GM21619 (cell line): ENCODE measurements at regions not wholly inside any gene's neighbourhood (a gene's known extent, or its start where the extent isn't known, plus 50 kb on each side); places are given as distances from the start of the nearest gene placed in this dataset.

Source experiments
- ATAC-seq: cut with Tn5 transposase; IDR thresholded peaks from one replicate; pipeline ENCODE4 v1.9.1; 2021; ENCODE audit not compliant: unreplicated experiment

DNA sequence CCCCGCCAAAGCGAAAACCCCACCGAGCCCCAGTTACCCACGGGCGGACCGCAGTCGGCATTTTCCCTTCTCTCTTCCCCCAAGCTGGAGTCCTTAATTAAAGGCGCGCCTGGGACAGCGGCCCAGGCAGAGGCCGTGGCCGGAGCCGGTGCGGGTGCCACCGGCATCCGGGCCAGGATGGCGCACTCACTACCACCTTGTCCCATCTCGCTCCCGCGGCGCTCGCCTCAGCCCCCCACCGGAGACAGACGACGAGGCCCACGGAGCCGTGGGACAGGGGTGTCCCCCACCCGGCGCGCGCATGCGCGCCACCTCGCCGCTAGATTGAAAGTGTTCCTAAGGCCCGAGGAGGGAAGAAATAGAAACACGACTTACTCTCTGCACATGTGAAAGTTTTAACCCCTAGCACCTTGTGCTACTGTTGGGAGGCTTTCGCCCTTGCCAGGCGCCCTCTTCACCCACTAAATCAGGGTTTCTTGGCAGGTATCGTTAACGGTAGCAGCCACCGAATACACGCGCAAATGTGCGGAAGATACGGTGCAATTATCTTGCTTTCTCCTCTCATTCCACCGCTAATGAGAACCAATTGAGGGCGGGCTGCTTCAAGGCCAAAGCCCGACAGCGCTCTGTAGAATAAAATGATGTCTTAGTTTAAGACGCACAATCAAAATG is 64.3 kb upstream of the CCDC160 start:
- no peak for ATAC-seq

DNA sequence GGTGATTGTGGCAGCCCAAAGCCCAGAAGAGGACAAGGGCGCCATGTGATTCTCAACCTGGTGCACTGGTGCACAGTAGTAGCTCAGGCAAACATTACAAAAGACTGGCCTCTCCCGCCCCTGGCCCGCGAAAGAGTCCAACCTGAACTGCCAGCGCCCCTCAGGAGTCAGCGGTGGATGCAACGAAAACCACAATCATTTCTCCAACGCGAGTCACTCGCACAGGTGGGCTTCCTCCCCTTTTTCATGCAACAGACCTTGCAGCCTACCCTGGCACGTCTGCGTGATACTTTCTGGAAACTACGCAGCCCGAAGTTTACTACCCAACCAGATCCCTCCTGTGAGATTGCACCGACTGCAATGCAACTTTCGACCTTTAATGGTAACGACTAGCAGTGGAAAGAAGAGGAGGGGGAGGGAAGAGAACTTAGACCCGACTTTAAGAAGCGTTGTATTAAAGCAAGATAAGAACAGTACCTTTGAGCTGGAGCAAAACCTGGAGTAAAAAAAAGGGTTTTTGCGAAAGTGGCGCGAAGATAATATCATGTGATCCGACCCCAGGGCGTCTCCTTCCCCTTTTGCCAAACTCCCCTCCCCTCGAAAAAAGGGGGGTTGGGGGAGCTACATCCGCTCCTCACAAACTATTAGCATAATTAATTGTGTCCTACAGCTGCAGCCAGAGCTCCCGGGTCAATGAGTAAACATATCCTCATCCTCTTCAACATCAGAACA is 63.3 kb upstream of the CCDC160 start:
- no peak for ATAC-seq

DNA sequence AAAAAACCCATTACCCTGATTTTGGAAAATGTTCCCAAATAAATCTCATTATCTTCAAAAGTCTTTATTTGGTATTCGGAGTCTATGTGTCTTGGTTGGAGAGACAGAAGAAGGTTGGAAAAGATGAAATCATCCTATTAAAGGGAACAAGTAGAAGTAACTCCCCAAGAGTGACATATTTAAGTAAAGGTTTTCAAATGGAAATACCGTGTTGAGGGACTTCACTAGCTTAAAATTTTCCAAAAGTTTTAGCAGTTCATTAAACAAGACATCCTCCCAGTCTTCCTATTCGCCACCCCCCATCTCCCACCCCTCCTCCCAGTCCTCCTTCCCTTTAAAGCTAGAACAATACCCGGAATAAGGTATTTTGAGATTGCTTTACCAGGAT is 62.7 kb upstream of the CCDC160 start:
- no peak for ATAC-seq

DNA sequence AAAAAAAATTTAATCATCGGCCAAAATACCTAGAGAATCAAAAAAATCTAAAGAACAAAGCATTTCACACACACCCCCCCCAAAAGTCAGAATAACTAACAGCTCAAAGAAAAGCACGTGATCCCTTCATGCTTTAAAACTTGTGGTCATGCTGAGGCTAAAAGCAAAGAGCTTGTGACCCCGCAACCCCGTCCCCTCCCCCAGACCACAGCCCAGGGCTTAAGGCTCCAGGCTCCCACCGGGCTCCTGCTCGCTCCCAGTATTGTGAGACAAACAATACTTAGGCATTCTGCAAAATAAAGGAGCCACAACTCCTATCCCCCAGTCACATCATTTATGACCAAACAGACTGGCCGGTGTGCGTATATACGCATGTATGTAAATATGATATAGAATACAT is 62.1 kb upstream of the CCDC160 start:
- ATAC-seq = no peak

DNA sequence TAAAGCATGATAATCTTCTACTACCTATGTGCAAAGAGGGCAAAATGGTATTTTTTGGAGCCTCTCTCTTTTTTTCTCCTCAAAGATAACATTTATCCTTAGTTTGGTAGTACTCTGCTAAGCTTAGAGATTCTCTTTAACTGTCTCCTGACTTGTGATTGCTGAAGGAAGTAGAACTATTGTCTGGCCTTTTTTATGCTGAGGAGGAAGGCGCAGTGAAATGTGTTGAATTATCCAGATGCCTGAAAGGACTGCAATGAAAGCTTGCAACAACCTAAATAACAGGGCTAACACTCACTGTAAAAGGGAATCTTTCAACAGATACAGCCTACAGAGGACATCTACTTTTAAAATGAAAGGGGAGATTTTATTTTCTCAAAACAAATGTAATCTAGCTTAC is 59.5 kb upstream of the CCDC160 start:
- ATAC-seq = no peak

DNA sequence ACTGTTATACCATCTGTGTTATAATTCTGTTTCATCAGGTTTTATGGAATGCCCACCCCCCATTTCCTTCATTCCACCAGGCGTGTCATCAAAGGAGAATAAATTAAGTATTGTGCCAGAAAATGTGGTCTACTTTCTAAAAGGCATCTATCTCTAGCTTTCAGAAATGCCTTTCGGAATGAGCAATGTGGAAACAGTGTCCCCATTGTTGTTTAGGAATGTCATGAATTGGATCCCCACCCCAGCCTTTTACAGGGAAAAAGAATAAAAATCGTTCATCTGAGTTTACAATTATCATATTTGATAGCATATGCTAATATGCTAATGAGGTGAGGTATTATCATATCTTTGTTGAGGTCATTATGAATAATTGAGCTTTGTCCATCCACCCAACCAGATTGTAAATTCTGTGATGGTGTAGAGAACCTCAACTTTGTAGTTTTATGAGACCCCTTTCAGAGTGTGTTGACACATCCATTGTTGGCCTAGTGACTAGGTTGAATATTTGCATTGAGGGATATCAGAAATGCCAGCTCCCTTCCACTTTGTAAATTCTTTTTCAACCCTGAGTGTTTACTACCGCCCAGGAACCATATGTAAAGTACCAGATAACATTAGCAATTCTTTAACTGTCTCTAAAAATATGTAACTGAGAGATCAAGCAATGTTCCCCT is 56.2 kb upstream of the CCDC160 start:
- ATAC-seq = no peak

DNA sequence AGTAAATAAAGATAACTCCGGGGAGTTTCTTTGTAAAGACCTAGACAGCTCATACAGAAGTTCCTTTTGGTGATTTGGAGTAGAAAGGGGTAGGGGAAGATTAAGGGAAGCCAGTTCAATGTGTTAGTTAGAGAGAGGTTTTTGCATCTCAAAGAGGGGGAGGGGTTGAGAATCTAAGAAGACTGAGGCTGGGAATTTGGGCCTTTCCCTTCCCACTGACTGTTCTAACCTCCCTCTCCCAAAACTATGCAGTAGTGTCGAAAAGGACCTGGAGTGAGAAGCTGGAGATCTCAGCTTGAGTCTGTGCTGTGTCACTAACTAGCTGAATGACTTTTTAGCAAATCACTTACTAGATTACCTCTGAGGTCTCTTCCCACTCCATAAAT is 55.7 kb upstream of the CCDC160 start:
- ATAC-seq = no peak

DNA sequence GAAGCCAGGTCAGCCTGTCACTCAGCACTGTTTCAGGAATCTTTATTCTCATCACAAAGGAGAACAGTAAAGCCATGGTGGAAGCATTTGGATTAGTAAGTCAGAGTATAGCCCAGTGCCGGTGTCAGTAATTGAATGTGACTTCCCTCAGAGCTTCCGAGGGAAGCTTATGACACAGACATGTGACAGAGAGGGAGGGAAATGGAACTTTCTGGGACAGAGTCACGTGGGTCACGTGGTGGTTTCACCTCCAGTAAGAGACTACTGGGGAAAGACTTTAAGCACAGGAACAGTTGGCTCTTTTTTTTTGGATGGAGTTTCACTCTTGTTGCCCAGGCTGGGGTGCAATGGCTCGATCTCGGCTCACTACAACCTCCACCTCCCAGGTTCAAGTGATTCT is 53.3 kb upstream of the CCDC160 start:
- no peak for ATAC-seq

DNA sequence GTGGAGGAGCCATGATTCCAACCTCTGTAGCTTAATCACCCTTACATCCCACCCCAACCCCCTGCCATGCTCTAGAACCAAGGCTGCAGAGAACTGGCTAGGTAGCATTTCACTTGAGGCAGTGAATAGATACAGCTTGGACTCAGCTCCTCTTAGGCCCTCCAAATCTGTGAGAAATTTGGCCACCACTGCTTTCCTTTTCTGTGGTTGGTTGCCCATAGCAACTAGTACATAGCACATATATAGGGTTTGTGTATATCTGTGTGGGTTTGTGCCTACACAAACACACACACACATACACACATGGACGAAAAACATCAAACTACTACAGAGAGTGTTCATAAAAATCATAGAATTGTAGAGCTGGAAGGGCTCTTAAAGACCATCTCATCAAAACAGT is 52.0 kb upstream of the CCDC160 start:
- ATAC-seq = no peak

DNA sequence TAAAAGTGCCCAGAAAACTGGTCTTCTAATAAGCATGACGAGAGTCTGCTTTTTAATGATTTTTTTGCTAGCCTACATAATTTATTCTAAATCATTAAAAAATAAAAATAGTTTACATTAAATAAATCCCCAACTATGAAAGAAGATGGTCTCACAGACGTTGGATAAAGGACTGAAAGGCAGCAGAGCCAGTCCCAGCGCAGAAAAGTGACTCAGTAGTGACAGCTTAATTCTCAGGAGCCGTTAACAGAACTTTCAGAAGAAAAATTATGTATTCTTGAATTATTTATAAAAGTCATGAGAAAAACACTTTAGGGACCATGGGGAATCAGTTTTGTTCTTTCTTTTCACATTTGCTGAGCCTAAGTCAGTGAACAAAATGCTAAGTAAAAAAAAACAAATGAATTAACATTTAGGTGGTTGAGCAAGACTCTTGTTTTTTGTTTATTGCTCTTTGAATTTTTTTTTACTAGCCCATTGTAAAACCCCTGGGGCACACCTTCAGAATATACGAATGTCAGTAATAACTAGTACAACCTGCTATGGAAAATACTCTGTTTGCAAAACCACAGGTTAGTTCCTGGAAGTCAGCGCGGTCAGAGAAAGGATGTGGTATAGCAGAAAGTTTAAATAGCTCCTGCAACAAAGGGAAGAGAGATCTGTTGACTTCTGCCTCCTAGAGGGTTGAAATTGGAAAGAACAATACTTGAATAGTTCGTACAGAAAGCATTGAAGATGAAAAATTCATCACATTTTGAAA is 50.4 kb upstream of the CCDC160 start:
- peak; percentile 91 for ATAC-seq
